Kidney glomerular epithelial cell (primary cell): ENCODE measurements at regions not wholly inside any gene's neighbourhood (a gene's known extent, or its start where the extent isn't known, plus 50 kb on each side); places are given as distances from the start of the nearest gene placed in this dataset.
A peak's percentile ranks its signal among the peaks of the same experiment; 100 is the strongest.
"Not testable (repeated sequence)": the region's sequence is repeated elsewhere in the genome, so short reads cannot be mapped to it uniquely, and the experiment has no call there.

Experiments used
- DNase-seq: peaks from one replicate; lab custom pipeline; 2025; lab: John Stamatoyannopoulos, UW

GRCh38 chr1:67482733-67483482 is 52.7 kb upstream of the SERBP1 start:
- no peak for DNase-seq

- DNase-seq, result no peak
Observed at GRCh38 chr1:67484492-67484891, 54.3 kb upstream of the SERBP1 start.

DNA sequence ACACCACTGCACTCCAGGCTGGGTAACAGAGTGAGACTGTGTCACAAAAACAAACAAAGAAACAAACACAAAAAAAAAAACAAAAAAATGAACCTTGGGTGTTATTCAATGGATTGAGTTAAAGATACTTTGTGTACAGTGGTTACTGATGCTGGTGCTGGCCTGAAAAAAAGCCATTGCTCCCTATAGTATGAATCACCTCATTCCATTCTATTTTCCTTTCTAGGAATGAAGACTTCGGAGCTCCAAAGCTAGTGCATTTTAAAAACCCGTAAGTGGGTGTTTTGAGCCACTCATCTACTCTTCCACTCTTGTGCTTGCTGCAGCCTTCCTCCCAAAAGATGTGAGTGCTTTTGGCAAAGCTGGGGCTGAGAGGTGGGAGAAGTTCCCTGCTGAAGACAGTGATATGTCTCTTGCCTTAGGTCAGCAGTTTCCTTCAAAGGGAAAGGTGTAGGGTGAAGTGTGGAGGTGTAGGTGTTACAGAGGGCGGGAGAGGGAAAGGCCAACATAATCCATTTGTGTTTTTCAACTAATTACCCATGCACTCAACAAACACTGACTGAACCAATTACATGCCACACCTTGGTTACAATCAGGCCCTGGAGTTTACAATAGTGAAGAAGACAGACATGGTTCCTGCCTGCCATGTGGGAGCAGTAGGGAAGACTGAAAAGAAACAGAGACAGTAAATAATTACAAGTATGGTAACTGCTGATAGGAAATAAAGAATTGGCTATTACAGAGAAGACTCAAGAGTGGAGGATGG is 55.0 kb upstream of the SERBP1 start:
- DNase-seq, result no peak

DNA sequence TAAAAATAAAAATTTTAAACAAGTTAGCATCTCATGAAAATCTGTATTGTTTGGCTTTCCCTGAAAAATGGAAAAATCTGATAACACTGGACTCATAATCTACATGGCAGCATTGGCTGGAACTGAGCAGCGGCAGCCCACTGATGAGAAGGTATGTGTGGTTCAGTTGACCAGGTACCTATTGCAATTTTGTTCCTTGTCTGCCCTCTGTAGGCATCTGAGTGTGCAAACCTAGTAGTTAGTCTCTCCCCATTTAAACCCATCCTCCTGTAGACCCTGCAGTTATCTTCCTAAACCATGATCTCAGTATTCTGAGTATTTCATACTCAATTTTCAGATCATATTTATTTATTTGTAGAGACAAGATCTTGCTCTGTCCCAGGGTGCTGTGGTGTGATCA is 59.4 kb upstream of the SERBP1 start:
- peak; percentile 43 for DNase-seq

DNA sequence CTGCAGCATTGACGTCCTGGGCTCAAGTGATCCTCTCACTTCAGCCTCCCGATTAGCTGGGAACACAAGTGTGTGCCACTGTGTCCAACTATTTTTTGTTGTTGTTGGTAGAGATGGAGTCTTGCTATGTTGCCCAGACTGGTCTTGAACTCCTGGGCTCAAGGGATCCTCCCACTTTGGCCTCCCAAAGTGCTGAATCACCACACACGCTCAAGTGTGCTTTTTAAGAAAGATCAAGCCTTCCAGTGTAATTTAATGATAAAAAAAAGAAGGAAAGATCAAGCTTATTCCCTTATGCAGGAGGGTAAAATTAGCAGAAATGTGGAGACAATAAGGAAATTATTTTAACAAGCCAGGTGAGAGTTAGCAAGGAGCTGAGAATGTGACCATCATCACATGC is 61.1 kb upstream of the SERBP1 start:
- DNase-seq, result no peak

DNA sequence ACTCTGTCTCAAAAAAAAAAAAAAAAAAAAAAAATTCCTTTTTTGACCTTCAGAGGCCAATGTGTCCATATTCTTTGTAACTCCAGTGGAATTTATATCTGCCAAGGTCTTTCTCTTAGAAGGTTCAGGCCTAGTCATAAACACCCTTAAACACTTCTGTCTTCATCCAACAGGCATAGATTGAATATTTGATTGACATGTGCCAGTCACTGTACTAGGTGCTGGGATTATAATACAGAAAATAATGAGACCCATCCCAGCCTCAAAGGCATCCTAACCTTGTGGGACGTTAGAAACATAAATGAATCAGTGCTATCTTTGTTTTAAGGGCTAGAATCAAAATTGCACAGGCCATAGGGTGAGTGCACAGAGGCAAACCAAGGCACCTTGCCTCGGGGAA is 62.9 kb upstream of the SERBP1 start:
- no peak for DNase-seq

- no peak for DNase-seq
Observed at GRCh38 chr1:67495327-67495726, 65.1 kb upstream of the SERBP1 start.

- DNase-seq, result no peak
Observed at GRCh38 chr1:67496329-67496728, 66.1 kb upstream of the SERBP1 start.

DNA sequence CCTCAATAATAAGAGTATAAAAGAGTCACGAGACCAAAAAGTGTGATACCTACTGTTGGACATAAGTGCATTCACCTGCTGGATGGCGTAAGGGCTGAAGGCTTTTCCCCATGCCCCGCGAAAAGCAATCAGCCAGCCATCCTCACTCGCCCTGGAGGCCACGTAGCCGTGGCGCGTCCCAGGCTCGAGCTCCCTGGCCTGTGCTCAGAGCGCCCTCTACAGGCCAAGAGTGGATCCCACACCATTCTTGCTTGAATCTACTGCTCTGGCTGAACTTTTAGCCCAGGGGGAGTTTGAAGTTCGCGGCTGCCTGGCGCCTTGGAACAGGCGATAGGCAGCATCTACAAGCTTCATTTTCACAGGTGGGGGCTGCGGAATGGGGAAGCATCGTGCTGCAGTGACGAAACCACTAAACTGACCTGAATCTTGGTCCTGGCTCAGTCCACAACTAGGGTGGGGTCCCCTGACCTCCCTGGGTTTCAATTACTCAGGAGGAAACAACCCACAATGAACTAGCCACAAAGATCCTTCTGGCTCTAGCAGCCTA is 70.3 kb upstream of the SERBP1 start:
- peak; percentile 77 for DNase-seq

DNA sequence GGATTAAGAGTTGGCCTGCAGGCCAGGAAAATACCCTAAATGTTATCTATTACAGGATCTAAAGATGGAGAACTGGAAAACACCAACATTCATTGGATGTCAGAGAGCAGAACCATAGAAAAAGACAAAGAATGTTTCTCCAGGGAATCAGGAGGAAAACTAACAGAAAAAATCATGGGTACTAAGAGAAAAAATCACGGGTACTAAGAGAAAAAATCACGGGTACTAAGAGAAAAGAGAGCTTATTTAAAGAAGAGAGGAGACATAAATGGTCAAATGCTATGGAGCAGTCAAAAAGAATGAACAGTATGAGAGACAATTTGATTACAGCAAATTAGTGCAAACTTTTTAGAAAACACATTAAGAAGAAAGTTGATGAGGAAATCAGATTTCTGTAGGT is 73.8 kb upstream of the SERBP1 start:
- DNase-seq, result no peak

DNA sequence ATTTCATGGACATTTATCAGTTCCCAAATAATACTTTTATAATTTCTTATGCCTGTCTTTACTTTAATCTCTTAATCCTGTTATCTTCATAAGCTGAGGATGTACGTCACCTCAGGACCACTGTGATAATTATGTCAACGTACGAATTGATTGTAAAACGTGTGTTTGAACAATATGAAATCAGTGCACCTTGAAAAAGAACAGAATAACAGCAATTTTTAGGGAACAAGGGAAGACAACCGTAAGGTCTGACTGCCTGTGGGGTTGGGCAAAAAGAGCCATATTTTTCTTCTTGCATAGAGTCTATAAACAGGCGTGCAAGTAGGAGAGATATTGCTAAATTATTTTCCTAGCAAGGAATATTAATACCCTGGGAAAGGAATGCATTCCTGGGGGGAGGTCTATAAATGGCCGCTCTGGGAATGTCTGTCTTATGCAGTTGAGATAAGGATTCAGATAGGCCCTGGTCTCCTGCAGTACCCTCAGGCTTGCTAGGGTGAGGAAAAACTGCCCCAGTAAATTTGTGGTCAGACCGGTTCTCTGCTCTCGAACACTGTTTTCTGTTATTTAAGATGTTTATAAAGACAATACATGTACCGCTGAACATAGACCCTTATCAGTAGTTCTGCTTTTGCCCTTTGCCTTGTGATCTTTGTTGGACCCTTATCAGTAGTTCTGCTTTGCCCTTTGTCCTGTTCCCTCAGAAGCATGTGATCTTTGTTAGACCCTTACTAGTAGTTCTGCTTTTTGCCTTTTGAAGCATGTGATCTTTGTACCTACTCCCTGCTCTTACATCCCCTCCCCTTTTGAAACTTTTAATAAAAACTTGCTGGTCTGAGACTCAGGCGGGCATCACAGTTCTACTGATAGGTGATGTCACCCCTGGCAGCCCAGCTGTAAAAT is 83.4 kb upstream of the SERBP1 start:
- not testable (repeated sequence) for DNase-seq

GRCh38 chr1:67514300-67514699 is 84.1 kb upstream of the SERBP1 start:
- DNase-seq, result no peak

- no peak for DNase-seq
Observed at GRCh38 chr1:67514786-67515185, 84.6 kb upstream of the SERBP1 start.

GRCh38 chr1:67515324-67516080 is 85.3 kb upstream of the SERBP1 start:
- no peak for DNase-seq

DNA sequence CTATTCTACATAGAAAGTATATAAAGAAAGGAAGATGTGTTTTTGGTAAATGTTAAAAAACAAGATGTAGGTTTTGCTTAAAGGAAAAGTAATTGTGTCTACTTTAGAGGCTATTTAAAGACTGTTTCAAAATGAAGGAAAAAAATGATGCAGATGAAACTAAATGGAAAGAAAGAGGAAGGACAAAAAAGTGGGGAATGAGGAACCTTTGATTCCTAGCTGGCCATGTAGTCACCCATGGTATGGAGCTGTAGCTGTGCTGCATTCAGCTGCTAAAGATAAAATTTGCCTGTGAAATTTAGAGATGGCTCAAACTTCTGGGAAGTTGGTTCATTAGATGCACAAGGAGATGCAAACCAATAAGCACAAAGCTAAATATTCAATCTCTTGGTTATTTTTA is 86.8 kb upstream of the SERBP1 start:
- no peak for DNase-seq

- DNase-seq, result no peak
Observed at GRCh38 chr1:67522001-67522441, 91.8 kb upstream of the SERBP1 start.

GRCh38 chr1:67522793-67523192 is 92.6 kb upstream of the SERBP1 start:
- no peak for DNase-seq

- no peak for DNase-seq
Observed at GRCh38 chr1:67524143-67525052, 94.2 kb upstream of the SERBP1 start.

DNA sequence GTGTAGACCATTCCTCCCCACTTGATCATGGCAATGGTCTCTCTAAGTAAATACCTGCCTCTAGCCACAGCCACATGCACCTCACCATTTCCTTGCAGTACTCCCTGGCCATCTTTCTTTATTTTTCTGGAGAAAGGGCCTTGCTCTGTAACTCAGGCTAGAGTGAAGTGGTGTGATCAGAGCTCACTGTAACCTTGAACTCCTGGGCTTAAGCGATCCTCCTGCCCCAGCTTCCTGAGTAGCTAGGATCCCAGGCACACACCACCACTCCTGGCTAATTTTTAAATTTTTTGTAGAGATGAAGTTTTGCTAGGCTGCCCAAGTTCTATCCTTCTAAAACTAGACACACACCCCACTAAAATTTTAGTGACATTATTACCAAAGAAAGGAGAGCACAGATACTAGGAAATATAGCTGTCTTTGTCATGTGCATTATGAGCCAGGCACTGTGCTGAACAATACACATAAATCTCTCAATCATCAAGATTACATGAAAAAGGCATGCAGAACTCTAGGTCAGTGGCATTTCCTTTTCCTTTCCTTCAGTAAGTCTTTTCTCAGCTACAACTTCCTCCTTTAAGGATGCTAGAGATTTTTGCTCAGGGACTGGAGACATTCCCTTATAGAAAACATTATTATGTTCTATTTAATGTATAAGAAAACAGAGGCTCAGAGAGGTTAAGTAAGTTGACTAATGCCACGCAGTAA is 95.0 kb upstream of the SERBP1 start:
- DNase-seq, result no peak

- DNase-seq, result no peak
Observed at GRCh38 chr1:67528141-67528540, 97.9 kb upstream of the SERBP1 start.
